ENCODE measurements at regions not wholly inside any gene's neighbourhood (a gene's known extent, or its start where the extent isn't known, plus 50 kb on each side); places are given as distances from the start of the nearest gene placed in this dataset.

- intact Hi-C loops (cut with micrococcal nuclease): no loop called here
- Histone ChIP-seq H4K20me1 (ENCODE audit: control insufficient read depth, insufficient read depth, low read length, poor library complexity, severe bottlenecking) (no peaks in the 10 kb centered on the region), H3K4me3 (ENCODE audit: control extremely low read depth in 1 of 5, extremely low read depth in 1 of 5, insufficient read depth in 1 of 5, low read depth in 2 of 5, low read length in 4 of 5) (no peak overlapping the region), H3K4me2 (replicated peaks; ENCODE audit: low read depth, low read length, poor library complexity, severe bottlenecking) (no peak overlapping the region), H3K4me1 (ENCODE audit: control insufficient read depth in 2 of 2, insufficient read depth in 2 of 2, low read length in 2 of 2) (no peaks in the 10 kb centered on the region), H3K9ac (ENCODE audit: low read length) (no peak overlapping the region), H3K36me3 (replicated peaks in 1 of 2; ENCODE audit: control extremely low read depth in 1 of 2, control insufficient read depth in 1 of 2, extremely low read depth in 1 of 2, insufficient read depth in 2 of 2, low read length in 1 of 2) (no peaks in the 10 kb centered on the region), H3K9me3 (ENCODE audit: control extremely low read depth in 1 of 3, control insufficient read depth in 2 of 3, insufficient read depth in 1 of 3, low read length in 2 of 3) (peaks cover 0 to 3% (median 0%) of the 10 kb centered on the region in 3 donors), H3K79me2 (ENCODE audit: control insufficient read depth, insufficient read depth, low read length) (no peaks in the 10 kb centered on the region), H3K27ac (ENCODE audit: low read length in 2 of 2) (no peak overlapping the region), H3K27me3 (replicated peaks in 1 of 4; ENCODE audit: control extremely low read depth in 1 of 4, control insufficient read depth in 3 of 4, insufficient read depth in 4 of 4, low read length in 3 of 4) (no peaks in the 10 kb centered on the region), H2AFZ (ENCODE audit: insufficient read depth, low read depth, low read length, poor library complexity, severe bottlenecking) (no peak overlapping the region)
- no peaks in the 10 kb centered on the region for H3K9me3 Mint-ChIP-seq (ENCODE audit: insufficient read depth)
- no peak overlapping the region for H3K4me3 Mint-ChIP-seq
- 92% methylated on average over 9 of the region's 15 CpGs for WGBS (ENCODE audit: insufficient coverage)
- no peak for TF ChIP-seq EZH2 (IDR thresholded peaks at IDR 0.05; ENCODE audit: borderline replicate concordance, insufficient read depth, low read depth, low read length, poor library complexity, severe bottlenecking)
- no peak for TF ChIP-seq CTCF (IDR thresholded peaks at IDR 0.05)
- CTCF ChIA-PET: interaction anchor here (0.7 to 2.3 kb wide), 4 partner anchors 12 to 271 kb away, joined by 3 to 8 read pairs (median 4); no protein-coding TSS in a partner anchor
- no peak for DNase-seq
- no peak overlapping the region for H3K27ac Mint-ChIP-seq
- no peaks in the 10 kb centered on the region for H3K4me1 Mint-ChIP-seq
- H3K27me3 Mint-ChIP-seq: peaks cover 3% of the 10 kb centered on the region
- POLR2A ChIA-PET: no interaction called here
- ATAC-seq (ENCODE audit: low read depth): no peak
Observed at GRCh38 chr12:4005851-4006430, 132.7 kb upstream of the PARP11 start.

GRCh38 chr12:4003576-4003975 is 130.4 kb upstream of the PARP11 start:
- Histone ChIP-seq H3K9ac (ENCODE audit: low read length) (no peak overlapping the region), H3K36me3 (replicated peaks in 1 of 2; ENCODE audit: control extremely low read depth in 1 of 2, control insufficient read depth in 1 of 2, extremely low read depth in 1 of 2, insufficient read depth in 2 of 2, low read length in 1 of 2) (no peaks in the 10 kb centered on the region), H3K9me3 (ENCODE audit: control extremely low read depth in 1 of 3, control insufficient read depth in 2 of 3, insufficient read depth in 1 of 3, low read length in 2 of 3) (peaks cover 0 to 3% (median 0%) of the 10 kb centered on the region in 3 donors), H3K79me2 (ENCODE audit: control insufficient read depth, insufficient read depth, low read length) (no peaks in the 10 kb centered on the region), H3K4me3 (ENCODE audit: control extremely low read depth in 1 of 5, extremely low read depth in 1 of 5, insufficient read depth in 1 of 5, low read depth in 2 of 5, low read length in 4 of 5) (no peak overlapping the region), H3K4me1 (ENCODE audit: control insufficient read depth in 2 of 2, insufficient read depth in 2 of 2, low read length in 2 of 2) (no peaks in the 10 kb centered on the region), H3K27ac (ENCODE audit: low read length in 2 of 2) (no peak overlapping the region), H3K27me3 (replicated peaks in 1 of 4; ENCODE audit: control extremely low read depth in 1 of 4, control insufficient read depth in 3 of 4, insufficient read depth in 4 of 4, low read length in 3 of 4) (peaks cover 0 to 3% (median under 1%) of the 10 kb centered on the region in 4 experiments), H2AFZ (ENCODE audit: insufficient read depth, low read depth, low read length, poor library complexity, severe bottlenecking) (no peak overlapping the region), H4K20me1 (ENCODE audit: control insufficient read depth, insufficient read depth, low read length, poor library complexity, severe bottlenecking) (no peaks in the 10 kb centered on the region), H3K4me2 (replicated peaks; ENCODE audit: low read depth, low read length, poor library complexity, severe bottlenecking) (no peak overlapping the region)
- Mint-ChIP-seq H3K27me3 (peaks cover 3% of the 10 kb centered on the region), H3K4me1 (no peaks in the 10 kb centered on the region), H3K4me3 (no peak overlapping the region), H3K27ac (no peak overlapping the region), H3K9me3 (ENCODE audit: insufficient read depth) (no peaks in the 10 kb centered on the region)
- 86% methylated on average over 4 of the region's 4 CpGs for WGBS (ENCODE audit: insufficient coverage)
- intact Hi-C loops (cut with micrococcal nuclease): no loop called here
- TF ChIP-seq EZH2 (IDR thresholded peaks at IDR 0.05; ENCODE audit: borderline replicate concordance, insufficient read depth, low read depth, low read length, poor library complexity, severe bottlenecking) (no peak), CTCF (IDR thresholded peaks at IDR 0.05) (no peak)
- DNase-seq (no peak), ATAC-seq (ENCODE audit: low read depth) (no peak)
- CTCF ChIA-PET: no interaction called here
- POLR2A ChIA-PET: no interaction called here
